ENCODE measurements at regions not wholly inside any gene's neighbourhood (a gene's known extent, or its start where the extent isn't known, plus 50 kb on each side); places are given as distances from the start of the nearest gene placed in this dataset.

DNA sequence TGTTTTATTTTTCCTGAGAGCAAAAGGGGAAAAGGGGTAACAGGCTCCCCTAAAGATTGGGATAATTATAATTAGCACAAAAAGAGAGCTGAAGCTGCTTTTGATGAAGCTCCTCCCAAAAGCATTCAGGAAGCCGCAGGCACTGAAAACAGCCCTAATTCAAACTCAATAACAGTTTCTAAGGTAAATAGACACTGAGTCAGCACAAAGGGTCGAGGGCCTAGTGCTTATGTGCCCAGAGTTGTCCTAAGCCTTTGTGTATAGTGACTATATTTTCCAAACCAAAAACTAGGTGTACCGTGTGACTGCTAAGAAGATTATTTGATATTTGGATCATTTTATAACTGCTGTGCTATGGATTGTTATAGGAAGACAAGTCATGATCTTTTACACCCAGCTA is 67.7 kb downstream of the HMHB1 start:
- no peak for TF ChIP-seq SNRNP70 (IDR thresholded peaks at IDR 0.05; ENCODE audit: low read depth, low read length)
- TF ChIP-seq CBX5 (CRISPR knock-in tag; IDR thresholded peaks at IDR 0.05; ENCODE audit: borderline replicate concordance): no peak
- no peak for TF ChIP-seq ZNF530 (CRISPR knock-in tag; IDR thresholded peaks at IDR 0.05; ENCODE audit: low read depth)
- peak; percentile 73 for TF ChIP-seq MAFF (IDR thresholded peaks at IDR 0.05; ENCODE audit: low read depth, low read length)
- TF ChIP-seq TOE1 (CRISPR knock-in tag; IDR thresholded peaks at IDR 0.05): no peak
- no peak for TF ChIP-seq ZBTB7A (CRISPR knock-in tag; IDR thresholded peaks at IDR 0.05)
- no peak for TF ChIP-seq MATR3 (CRISPR knock-in tag; IDR thresholded peaks at IDR 0.05)
- no peak for TF ChIP-seq RELA (CRISPR knock-in tag; IDR thresholded peaks at IDR 0.05)
- no peak for TF ChIP-seq RFX5 (IDR thresholded peaks at IDR 0.05; ENCODE audit: low read depth, low read length)

Data from HepG2 (cell line).